Esophagus muscularis mucosa (tissue), 4 donors: ENCODE measurements at regions not wholly inside any gene's neighbourhood (a gene's known extent, or its start where the extent isn't known, plus 50 kb on each side); places are given as distances from the start of the nearest gene placed in this dataset.

Experiments
- CTCF ChIP-seq, 3 experiments: fragments of 200-600 bp in 2 of 3; fragments of 450-650 bp in 1 of 3; sonication (generic) in 2 of 3; IDR thresholded peaks; one replicate each; pipeline ENCODE4 v1.5.1; 2017 to 2019; ENCODE audit warnings: antibody characterized with exemption in 3 of 3, mild to moderate bottlenecking in 2 of 3, moderate library complexity in 1 of 3
- EP300 ChIP-seq: sonication (generic); formaldehyde crosslinking; IDR thresholded peaks from one replicate; pipeline ENCODE4 v1.6.1; 2017; ENCODE audit warnings: antibody characterized with exemption
- POLR2AphosphoS5 ChIP-seq, 2 donors: sonication (generic); formaldehyde crosslinking; IDR thresholded peaks; one replicate each; pipeline ENCODE4 v1.6.1; 2017; ENCODE audit warnings: antibody characterized with exemption in 2 of 2

DNA sequence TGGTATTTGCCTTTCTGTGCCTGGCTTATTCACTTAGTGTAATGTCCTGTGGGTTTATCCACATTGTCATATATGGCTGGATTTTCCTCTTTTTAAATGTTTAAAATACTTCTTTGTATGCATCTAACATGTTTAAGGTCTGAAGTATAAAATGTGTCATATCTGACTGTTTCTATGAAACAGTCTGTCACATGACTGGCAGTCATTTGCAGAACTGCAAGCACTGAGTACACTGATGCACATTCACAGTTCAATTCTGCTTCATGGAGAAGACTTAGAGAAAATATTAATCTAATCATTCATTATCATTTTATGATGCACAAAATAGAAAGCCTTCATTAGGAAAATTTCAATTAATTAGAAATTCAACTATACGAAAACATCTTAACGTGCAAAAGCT is 119.7 kb upstream of the PRSS58 start:
- TF ChIP-seq CTCF (IDR thresholded peaks at IDR 0.05) (no peak), EP300 (no peak), POLR2AphosphoS5 (IDR thresholded peaks at IDR 0.05) (no peak)
